ENCODE measurements at regions not wholly inside any gene's neighbourhood (a gene's known extent, or its start where the extent isn't known, plus 50 kb on each side); places are given as distances from the start of the nearest gene placed in this dataset.

DNA sequence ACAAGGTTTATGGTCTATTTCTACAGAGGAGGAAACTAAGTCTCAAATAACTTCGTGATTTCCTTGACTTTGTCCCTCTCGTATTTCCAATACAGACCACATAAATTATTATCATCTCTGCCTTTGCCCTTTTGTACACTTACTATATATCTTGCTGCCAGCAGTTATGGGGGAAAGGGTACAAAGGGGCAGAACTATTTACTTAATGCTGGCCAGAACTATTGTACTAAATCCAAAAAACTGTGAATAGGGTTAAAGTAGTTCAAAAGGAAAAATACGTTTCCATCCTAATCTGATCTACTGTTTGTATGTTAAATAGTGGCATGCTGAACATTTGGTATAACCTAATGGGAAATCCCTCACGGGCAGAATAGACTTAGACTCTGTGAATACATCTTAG, 537.3 kb upstream of the SEMA6D start:
- H3K4me3 ChIP-seq (ENCODE audit: low read depth, low read length) = no peak overlapping the region
- DNase-seq (ENCODE audit: low read depth) = no peak
- TF ChIP-seq, protein P1, sequence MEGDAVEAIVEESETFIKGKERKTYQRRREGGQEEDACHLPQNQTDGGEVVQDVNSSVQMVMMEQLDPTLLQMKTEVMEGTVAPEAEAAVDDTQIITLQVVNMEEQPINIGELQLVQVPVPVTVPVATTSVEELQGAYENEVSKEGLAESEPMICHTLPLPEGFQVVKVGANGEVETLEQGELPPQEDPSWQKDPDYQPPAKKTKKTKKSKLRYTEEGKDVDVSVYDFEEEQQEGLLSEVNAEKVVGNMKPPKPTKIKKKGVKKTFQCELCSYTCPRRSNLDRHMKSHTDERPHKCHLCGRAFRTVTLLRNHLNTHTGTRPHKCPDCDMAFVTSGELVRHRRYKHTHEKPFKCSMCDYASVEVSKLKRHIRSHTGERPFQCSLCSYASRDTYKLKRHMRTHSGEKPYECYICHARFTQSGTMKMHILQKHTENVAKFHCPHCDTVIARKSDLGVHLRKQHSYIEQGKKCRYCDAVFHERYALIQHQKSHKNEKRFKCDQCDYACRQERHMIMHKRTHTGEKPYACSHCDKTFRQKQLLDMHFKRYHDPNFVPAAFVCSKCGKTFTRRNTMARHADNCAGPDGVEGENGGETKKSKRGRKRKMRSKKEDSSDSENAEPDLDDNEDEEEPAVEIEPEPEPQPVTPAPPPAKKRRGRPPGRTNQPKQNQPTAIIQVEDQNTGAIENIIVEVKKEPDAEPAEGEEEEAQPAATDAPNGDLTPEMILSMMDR (conservative IDR thresholded peaks at IDR 0.05; ENCODE audit: low read depth, low read length) = no peak

DNA sequence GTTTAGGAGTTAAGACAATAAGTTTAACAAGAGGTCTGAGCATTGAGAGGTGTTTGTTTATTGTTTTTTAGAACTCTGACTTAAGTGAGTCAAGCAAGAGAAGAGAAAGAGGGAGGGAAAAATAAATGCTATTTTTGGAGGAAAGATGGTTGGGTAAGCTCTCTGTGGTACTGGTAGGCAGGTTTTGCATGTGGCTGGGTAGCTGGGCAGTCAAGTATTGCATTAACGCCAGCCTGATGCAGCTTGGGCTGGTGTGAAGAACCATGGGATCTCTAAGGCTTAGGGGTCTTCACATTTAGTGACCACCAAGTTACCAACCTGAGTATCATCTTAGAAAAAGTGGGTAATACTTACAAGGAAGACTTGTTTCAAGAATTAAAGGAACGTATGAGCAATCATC, 534.5 kb upstream of the SEMA6D start:
- TF ChIP-seq, protein P1 (conservative IDR thresholded peaks at IDR 0.05; ENCODE audit: low read depth, low read length) = no peak

DNA sequence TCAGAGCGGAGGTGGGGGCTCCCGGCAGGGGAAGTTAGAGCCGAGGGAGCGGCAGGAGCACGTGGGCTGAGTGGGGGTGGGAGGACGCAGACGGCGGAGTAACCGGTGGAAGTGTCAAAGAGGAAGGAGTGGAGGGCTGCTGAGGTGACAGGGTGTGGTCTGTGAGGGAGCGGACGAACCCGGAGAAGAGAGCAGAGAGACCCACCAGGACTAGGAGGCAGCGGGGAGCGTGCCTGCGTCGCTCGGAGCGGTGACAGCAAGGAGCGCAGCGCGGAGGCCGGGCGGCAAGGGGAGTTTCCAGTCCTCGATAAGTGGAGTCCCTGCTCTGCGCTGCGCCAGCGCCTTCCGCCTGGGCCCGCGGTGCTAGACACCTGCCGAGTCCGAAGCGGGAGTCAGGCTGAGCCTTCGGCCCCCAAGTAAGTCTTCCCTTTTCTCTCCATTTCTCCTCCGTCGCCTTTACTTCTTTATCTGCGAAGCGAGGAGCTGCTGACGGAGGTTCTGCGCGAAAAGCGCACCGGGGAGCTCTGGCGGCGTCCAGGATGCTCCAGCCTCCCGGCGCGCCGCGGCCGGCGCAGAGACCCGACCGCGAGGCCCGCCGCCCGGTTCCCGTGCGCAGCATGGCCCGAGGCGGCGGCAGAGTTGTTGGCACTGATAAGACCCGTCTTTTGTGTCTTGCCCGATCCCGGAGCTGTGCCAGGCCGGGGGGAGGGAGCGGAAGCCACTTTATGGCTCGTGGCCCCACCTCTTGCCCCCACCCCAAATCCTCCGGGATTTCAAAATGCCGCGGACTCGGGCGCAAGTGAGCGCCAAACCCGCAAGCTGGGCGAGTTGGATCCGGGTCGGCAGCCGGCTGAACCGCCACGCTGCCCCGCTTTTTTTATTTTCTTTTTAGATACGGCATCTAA, 533.0 kb upstream of the SEMA6D start:
- TF ChIP-seq, protein P1 (conservative IDR thresholded peaks at IDR 0.05; ENCODE audit: low read depth, low read length) = no peak
- DNase-seq (ENCODE audit: low read depth) = peak; percentile 23
- peak overlapping the region; percentile 46 for H3K4me3 ChIP-seq (ENCODE audit: low read depth, low read length)

More for the DNA sequence above, 534.5 kb upstream of the SEMA6D start:
- H3K4me3 ChIP-seq (ENCODE audit: low read depth, low read length) = no peak overlapping the region
- DNase-seq (ENCODE audit: low read depth) = no peak

DNA sequence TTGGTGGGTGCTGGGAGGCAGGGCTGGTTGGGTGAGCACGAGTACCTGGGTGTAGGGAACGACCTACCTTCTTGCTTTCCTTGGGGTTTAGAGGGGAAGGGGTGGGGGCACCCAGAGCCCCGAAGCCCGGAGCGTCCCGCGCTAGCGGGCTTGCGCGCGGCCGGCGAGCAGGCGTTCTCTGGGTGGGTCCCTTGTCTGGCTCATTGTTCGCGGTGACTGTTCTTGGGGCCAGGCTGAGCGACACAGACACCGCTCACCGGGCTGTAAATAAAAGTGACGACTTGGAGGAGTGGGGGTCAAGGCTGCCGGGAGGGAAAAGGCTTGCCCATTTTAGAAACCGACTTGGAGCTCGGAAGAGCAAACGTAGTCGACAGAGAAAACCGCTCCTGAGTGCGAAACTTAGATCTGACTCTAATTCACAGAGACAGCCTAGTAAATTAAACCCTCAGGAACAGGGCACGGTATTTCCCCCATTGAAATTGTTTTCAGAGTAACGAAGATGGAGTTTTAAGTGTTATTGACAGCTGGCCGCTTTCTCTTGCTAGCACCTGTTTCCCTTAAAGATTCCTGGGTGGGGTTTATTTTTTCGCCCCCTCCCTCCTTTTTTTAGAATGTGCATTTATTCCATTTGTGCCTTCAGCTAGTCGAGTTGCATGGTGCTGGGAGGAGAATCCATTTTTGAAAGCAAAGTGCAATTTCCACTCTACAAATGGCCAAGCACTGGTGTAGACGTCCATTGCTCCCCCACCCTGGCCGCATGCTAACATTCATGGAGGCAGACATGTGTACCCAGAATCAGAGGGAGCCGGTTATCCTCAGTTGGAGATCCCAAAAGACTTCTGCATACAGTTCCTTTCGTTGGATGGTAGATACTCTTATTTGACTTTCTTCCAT, 532.1 kb upstream of the SEMA6D start:
- TF ChIP-seq, protein P1 (conservative IDR thresholded peaks at IDR 0.05; ENCODE audit: low read depth, low read length) = no peak
- H3K4me3 ChIP-seq (ENCODE audit: low read depth, low read length) = peak overlapping the region; percentile 46
- DNase-seq (ENCODE audit: low read depth) = peak; percentile 4

DNA sequence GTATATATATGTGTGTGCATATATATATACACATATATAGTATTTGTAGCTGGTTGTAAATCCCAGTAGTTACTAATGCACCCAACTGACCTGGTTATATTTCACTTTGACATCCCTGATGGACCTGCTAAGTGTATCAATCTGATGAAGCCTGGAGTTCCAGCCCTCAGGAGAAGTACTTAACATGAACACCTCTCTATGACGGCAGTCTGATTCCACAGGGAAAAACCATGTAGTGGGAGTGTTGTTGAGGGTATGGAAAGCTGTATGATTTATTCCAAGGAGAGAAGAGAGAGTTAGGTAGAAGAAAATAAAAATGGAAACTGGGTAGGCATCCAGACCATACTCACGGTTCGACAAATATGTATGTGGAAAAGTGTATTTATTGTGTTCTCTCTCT, 531.2 kb upstream of the SEMA6D start:
- TF ChIP-seq, protein P1 (conservative IDR thresholded peaks at IDR 0.05; ENCODE audit: low read depth, low read length) = no peak
- no peak overlapping the region for H3K4me3 ChIP-seq (ENCODE audit: low read depth, low read length)
- DNase-seq (ENCODE audit: low read depth) = no peak

DNA sequence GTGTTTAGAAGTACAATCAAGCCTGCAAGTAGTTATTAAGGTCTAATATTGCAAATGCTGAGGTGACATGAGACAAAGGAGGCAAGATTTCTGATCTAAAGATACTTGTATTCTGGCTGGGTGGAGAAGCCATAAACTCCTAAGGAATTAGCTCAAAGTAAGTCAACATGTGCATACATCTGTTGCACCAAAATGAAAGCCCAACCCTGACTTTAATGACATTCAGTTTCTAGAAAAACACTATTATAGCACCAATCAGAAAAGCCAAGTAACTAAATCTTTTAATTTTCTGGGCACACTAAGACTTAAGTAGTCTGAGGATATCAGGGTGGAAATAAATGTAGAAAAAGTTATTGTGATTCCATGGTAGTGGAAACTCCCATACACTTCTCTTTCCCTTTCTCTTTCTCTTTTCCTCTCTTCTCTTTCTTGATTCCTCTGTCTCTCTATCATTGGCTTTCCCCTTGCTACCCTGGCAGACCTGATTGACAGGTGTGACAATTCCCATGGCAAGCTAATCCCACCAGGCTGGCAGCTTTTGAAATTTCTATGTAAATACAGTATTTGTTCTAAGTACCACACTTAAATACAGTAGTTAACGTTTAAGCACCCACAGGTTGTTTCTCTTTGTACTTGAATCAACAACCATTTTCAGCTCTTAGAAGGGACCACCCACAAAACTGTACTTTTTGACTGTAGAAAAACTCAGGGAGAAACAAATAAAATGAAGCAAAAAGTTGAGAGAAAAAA, 528.4 kb upstream of the SEMA6D start:
- TF ChIP-seq, protein P1 (conservative IDR thresholded peaks at IDR 0.05; ENCODE audit: low read depth, low read length) = no peak
- no peak overlapping the region for H3K4me3 ChIP-seq (ENCODE audit: low read depth, low read length)
- DNase-seq (ENCODE audit: low read depth) = no peak

All from choroid plexus epithelial cell (primary cell).